Trophoblast cell (in vitro differentiated cells and primary cell): ENCODE measurements at regions not wholly inside any gene's neighbourhood (a gene's known extent, or its start where the extent isn't known, plus 50 kb on each side); places are given as distances from the start of the nearest gene placed in this dataset.

Experiments
- DNase-seq, 2 donors: peaks; one replicate each; pipeline ENCODE4 v3.0.0-alpha.2; 2016
- H2AFZ ChIP-seq: 2 replicates; pipeline ENCODE4 v1.6.1; 2013; ENCODE audit warnings: low read length, moderate library complexity, mild to moderate bottlenecking; ENCODE audit not compliant: insufficient read depth, poor library complexity
- H2AK5ac ChIP-seq: 2 replicates; pipeline ENCODE4 v1.6.1; 2013; ENCODE audit warnings: mild to moderate bottlenecking, low read length
- H2BK120ac ChIP-seq: 2 replicates; pipeline ENCODE4 v1.6.1; 2013; ENCODE audit warnings: low read length, mild to moderate bottlenecking, moderate library complexity; ENCODE audit not compliant: insufficient read depth, poor library complexity
- H2BK12ac ChIP-seq: 2 replicates; pipeline ENCODE4 v1.6.1; 2013; ENCODE audit warnings: mild to moderate bottlenecking, low read length, moderate library complexity
- H2BK5ac ChIP-seq: 2 replicates; pipeline ENCODE4 v1.6.1; 2013; ENCODE audit warnings: low read length, low read depth, moderate library complexity, mild to moderate bottlenecking; ENCODE audit not compliant: poor library complexity
- H3K14ac ChIP-seq: 2 replicates; pipeline ENCODE4 v1.6.1; 2013; ENCODE audit warnings: mild to moderate bottlenecking, low read length
- H3K18ac ChIP-seq: 2 replicates; pipeline ENCODE4 v1.6.1; 2013; ENCODE audit warnings: mild to moderate bottlenecking, low read length
- H3K23ac ChIP-seq: 2 replicates; pipeline ENCODE4 v1.6.1; 2013; ENCODE audit warnings: low read length
- H3K27ac ChIP-seq: 2 replicates; pipeline ENCODE4 v1.5.1; 2013; ENCODE audit warnings: low read depth, mild to moderate bottlenecking, inconsistent platforms, low read length, moderate library complexity
- H3K27me3 ChIP-seq: 2 replicates; pipeline ENCODE4 v1.6.1; 2013; ENCODE audit warnings: inconsistent platforms, mild to moderate bottlenecking, low read length, moderate library complexity; ENCODE audit not compliant: insufficient read depth
- H3K36me3 ChIP-seq, 2 experiments: 1 replicate in 1 of 2; 2 replicates in 1 of 2; pipeline ENCODE4 v1.6.1; 2013; ENCODE audit warnings: low read length in 2 of 2, mild to moderate bottlenecking in 2 of 2, moderate library complexity in 1 of 2; ENCODE audit not compliant: insufficient read depth in 2 of 2, control insufficient read depth in 1 of 2
- H3K4ac ChIP-seq: 2 replicates; pipeline ENCODE4 v1.6.1; 2013; ENCODE audit warnings: low read depth, mild to moderate bottlenecking, low read length, moderate library complexity
- H3K4me1 ChIP-seq, 2 experiments: 1 replicate in 1 of 2; 2 replicates in 1 of 2; pipeline ENCODE4 v1.6.1; 2013; ENCODE audit warnings: low read length in 2 of 2, mild to moderate bottlenecking in 2 of 2, moderate library complexity in 1 of 2; ENCODE audit not compliant: insufficient read depth in 2 of 2, control insufficient read depth in 1 of 2
- H3K4me2 ChIP-seq: 2 replicates; pipeline ENCODE4 v1.6.1; 2013; ENCODE audit warnings: inconsistent platforms, mild to moderate bottlenecking, low read length, moderate library complexity
- H3K4me3 ChIP-seq: 2 replicates; pipeline ENCODE4 v1.5.1; 2013; ENCODE audit warnings: mild to moderate bottlenecking, low read depth, low read length, inconsistent platforms
- H3K79me1 ChIP-seq: one replicate; pipeline ENCODE4 v1.6.1; 2013; ENCODE audit warnings: low read length
- H3K79me2 ChIP-seq: 2 replicates; pipeline ENCODE4 v1.6.1; 2013; ENCODE audit warnings: low read length, mild to moderate bottlenecking; ENCODE audit not compliant: control insufficient read depth, insufficient read depth, poor library complexity
- H3K9ac ChIP-seq: 2 replicates; pipeline ENCODE4 v1.6.1; 2013; ENCODE audit warnings: mild to moderate bottlenecking, low read length
- H3K9me3 ChIP-seq: 2 replicates; pipeline ENCODE4 v1.6.1; 2013; ENCODE audit warnings: low read depth, mild to moderate bottlenecking, control low read depth, inconsistent platforms, low read length; ENCODE audit not compliant: insufficient read depth
- H4K12ac ChIP-seq: 2 replicates; pipeline ENCODE4 v1.6.1; 2013; ENCODE audit warnings: low read depth, mild to moderate bottlenecking, low read length, moderate library complexity
- H4K8ac ChIP-seq: 2 replicates; pipeline ENCODE4 v1.6.1; 2013; ENCODE audit warnings: low read depth, mild to moderate bottlenecking, low read length, moderate library complexity
- H4K91ac ChIP-seq: one replicate; pipeline ENCODE4 v1.6.1; 2013; ENCODE audit warnings: low read depth, mild to moderate bottlenecking, low read length, moderate library complexity
- WGBS: extraction: QIAGEN DNeasy Blood & Tissue Kit; methylation state at CpG from one replicate; pipeline ENCODE4 v1.1.7; 2013; ENCODE audit warnings: missing lambda C conversion rate; ENCODE audit not compliant: insufficient read length, insufficient coverage; ENCODE audit errors: extremely low coverage; 5-methylcytosine and 5-hydroxymethylcytosine counted together

GRCh38 chr1:238108417-238108816, 217.7 kb upstream of the ZP4 start:
- H3K79me2 ChIP-seq, result no peaks in the 10 kb centered on the region

GRCh38 chr1:238107322-238107721, 216.6 kb upstream of the ZP4 start:
- H3K36me3 ChIP-seq, result no peaks in the 10 kb centered on the region
- H3K23ac ChIP-seq, result no peak overlapping the region
- no peak overlapping the region for H2BK120ac ChIP-seq
- no peak overlapping the region for H2BK5ac ChIP-seq
- no peak overlapping the region for H2AFZ ChIP-seq
- H3K79me1 ChIP-seq, result no peaks in the 10 kb centered on the region
- DNase-seq, result peak in 1 of 2 donors; percentile 53
- no peak overlapping the region for H3K27ac ChIP-seq
- H2BK12ac ChIP-seq, result no peak overlapping the region
- no peak overlapping the region for H4K91ac ChIP-seq
- no peak overlapping the region for H3K4me2 ChIP-seq
- no CpG with 5 or more reads among the region's 1 CpG for whole genome bisulfite sequencing
- H3K14ac ChIP-seq, result no peak overlapping the region
- no peak overlapping the region for H3K4ac ChIP-seq
- no peak overlapping the region for H3K4me3 ChIP-seq
- no peaks in the 10 kb centered on the region for H3K9me3 ChIP-seq
- no peaks in the 10 kb centered on the region for H3K4me1 ChIP-seq
- no peak overlapping the region for H4K8ac ChIP-seq
- H3K79me2 ChIP-seq, result no peaks in the 10 kb centered on the region
- H2AK5ac ChIP-seq, result no peak overlapping the region
- no peak overlapping the region for H3K18ac ChIP-seq
- no peak overlapping the region for H4K12ac ChIP-seq
- no peak overlapping the region for H3K9ac ChIP-seq
- H3K27me3 ChIP-seq, result no peaks in the 10 kb centered on the region

More at GRCh38 chr1:238108417-238108816, 217.7 kb upstream of the ZP4 start:
- Histone ChIP-seq H3K4ac (no peak overlapping the region), H2BK120ac (no peak overlapping the region), H2AK5ac (no peak overlapping the region), H3K23ac (no peak overlapping the region), H3K4me1 (no peaks in the 10 kb centered on the region), H3K9ac (no peak overlapping the region), H4K12ac (no peak overlapping the region), H3K27ac (no peak overlapping the region), H3K4me3 (no peak overlapping the region), H4K8ac (no peak overlapping the region), H3K27me3 (no peaks in the 10 kb centered on the region), H4K91ac (no peak overlapping the region), H2AFZ (no peak overlapping the region), H3K9me3 (no peaks in the 10 kb centered on the region), H2BK12ac (no peak overlapping the region), H3K4me2 (no peak overlapping the region), H2BK5ac (no peak overlapping the region), H3K79me1 (no peaks in the 10 kb centered on the region), H3K18ac (no peak overlapping the region), H3K14ac (no peak overlapping the region), H3K36me3 (no peaks in the 10 kb centered on the region)
- peak; percentile 67 to 88 for DNase-seq
- no CpG with 5 or more reads among the region's 2 CpGs for WGBS

GRCh38 chr1:238104752-238105151, 214.0 kb upstream of the ZP4 start:
- H3K4me1 ChIP-seq, result no peaks in the 10 kb centered on the region
- no peak overlapping the region for H2AK5ac ChIP-seq
- H4K12ac ChIP-seq, result no peak overlapping the region
- H2BK120ac ChIP-seq, result no peak overlapping the region
- no peaks in the 10 kb centered on the region for H3K9me3 ChIP-seq
- no peaks in the 10 kb centered on the region for H3K27me3 ChIP-seq
- H3K79me2 ChIP-seq, result no peaks in the 10 kb centered on the region
- no peak overlapping the region for H3K4me2 ChIP-seq
- H4K8ac ChIP-seq, result no peak overlapping the region
- H3K14ac ChIP-seq, result no peak overlapping the region
- DNase-seq, result no peak
- no peaks in the 10 kb centered on the region for H3K36me3 ChIP-seq
- no peak overlapping the region for H3K4me3 ChIP-seq
- WGBS, result no CpG with 5 or more reads among the region's 2 CpGs
- H4K91ac ChIP-seq, result no peak overlapping the region
- no peak overlapping the region for H3K18ac ChIP-seq
- no peak overlapping the region for H3K4ac ChIP-seq
- H3K79me1 ChIP-seq, result no peaks in the 10 kb centered on the region
- H2BK12ac ChIP-seq, result no peak overlapping the region
- no peak overlapping the region for H3K23ac ChIP-seq
- no peak overlapping the region for H3K9ac ChIP-seq
- H3K27ac ChIP-seq, result no peak overlapping the region
- no peak overlapping the region for H2BK5ac ChIP-seq
- no peak overlapping the region for H2AFZ ChIP-seq

DNA sequence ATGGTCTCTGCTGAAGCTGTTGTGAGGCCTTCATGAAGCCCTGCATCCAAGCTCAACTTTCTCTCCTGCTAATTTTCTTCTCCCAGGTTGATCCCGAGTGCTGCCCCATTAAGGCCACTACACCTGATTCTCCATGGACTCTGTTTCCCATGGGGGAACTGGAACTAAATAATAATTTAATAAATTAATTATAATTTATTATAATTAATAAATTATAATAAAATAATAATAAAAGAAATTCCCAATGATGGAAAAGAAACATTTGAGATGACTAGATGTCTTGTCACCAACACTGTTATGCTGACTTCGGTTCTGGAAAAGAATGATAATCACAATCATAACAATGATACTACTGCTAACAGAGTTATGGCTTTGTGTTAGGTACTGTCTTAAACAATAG, 211.2 kb upstream of the ZP4 start:
- Histone ChIP-seq H3K4me1 (no peaks in the 10 kb centered on the region), H3K18ac (no peak overlapping the region)
- no CpG with 5 or more reads among the region's 2 CpGs for WGBS

More for the DNA sequence above, 211.2 kb upstream of the ZP4 start:
- H3K23ac ChIP-seq, result no peak overlapping the region
- no peak overlapping the region for H3K14ac ChIP-seq
- no peak overlapping the region for H3K4me3 ChIP-seq
- no peaks in the 10 kb centered on the region for H3K79me2 ChIP-seq
- no peak overlapping the region for H4K12ac ChIP-seq
- H2BK5ac ChIP-seq, result no peak overlapping the region
- no peak overlapping the region for H3K9ac ChIP-seq
- no peak overlapping the region for H2AFZ ChIP-seq
- no peak for DNase-seq
- H3K4ac ChIP-seq, result no peak overlapping the region
- H3K4me2 ChIP-seq, result no peak overlapping the region
- H2BK12ac ChIP-seq, result no peak overlapping the region
- H3K79me1 ChIP-seq, result no peaks in the 10 kb centered on the region
- no peak overlapping the region for H3K27ac ChIP-seq
- H3K36me3 ChIP-seq, result no peaks in the 10 kb centered on the region
- H3K9me3 ChIP-seq, result no peaks in the 10 kb centered on the region
- H4K8ac ChIP-seq, result no peak overlapping the region
- H2BK120ac ChIP-seq, result no peak overlapping the region
- H4K91ac ChIP-seq, result no peak overlapping the region
- H2AK5ac ChIP-seq, result no peak overlapping the region
- no peaks in the 10 kb centered on the region for H3K27me3 ChIP-seq
